ENCODE measurements at regions not wholly inside any gene's neighbourhood (a gene's known extent, or its start where the extent isn't known, plus 50 kb on each side); places are given as distances from the start of the nearest gene placed in this dataset.
"Not testable (repeated sequence)": the region's sequence is repeated elsewhere in the genome, so short reads cannot be mapped to it uniquely, and the experiment has no call there.

DNA sequence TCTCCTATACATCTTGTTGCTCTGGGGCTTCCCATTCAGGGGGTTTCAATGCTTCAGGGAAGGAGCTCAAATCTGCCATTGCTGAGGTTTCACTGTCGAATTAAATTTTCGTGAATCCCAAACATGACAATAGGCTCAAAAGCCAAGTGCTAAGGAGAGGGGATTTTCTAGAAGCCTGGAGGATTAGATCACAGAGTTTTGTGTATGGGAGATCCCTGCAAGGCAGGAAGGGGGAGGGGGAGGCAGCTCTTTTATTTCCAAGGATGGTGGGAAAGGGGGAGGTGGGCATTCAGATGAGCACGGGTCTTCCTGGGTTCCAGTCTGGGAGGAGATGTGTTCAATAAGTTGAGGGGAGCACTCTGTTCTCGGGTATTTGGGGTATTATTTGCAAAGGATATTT is 69.9 kb upstream of the DLG1 start:
- no peak for DNase-seq (ENCODE audit: low read depth)

DNA sequence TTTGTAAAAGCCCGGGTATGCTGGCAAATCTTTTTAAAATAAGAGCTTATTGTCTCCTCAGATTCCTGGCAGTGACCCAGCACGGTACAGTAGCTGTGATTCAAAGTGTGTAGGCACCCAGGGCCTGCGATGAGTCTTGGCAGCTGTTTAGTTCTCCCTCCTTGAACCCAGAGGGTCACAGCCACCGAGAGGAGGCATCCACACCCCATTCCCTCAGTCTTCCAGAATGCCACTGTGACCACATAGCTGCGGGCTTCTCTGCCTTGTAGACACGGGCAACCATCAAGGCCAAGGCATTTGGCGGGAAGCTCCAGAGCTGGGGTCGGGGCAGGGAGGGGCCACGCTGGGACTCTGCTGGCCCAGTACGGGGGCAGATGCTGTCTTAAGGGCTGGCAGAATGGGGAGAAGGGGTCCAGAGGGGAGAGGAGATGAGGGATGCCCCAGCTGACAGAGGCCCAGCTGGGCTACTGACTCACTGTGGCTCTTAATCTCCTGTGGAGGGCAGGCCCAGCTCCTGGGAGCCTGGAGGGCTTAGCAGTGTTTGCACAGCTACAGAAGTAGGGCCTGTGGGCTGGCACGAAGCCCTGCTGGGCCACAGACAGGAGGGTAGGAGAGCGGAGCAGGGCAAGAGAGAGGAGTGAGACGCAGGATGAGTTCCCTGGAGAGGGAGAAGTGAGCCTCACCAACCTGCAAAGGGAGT is 68.8 kb upstream of the DLG1 start:
- no peak for DNase-seq (ENCODE audit: low read depth)

DNA sequence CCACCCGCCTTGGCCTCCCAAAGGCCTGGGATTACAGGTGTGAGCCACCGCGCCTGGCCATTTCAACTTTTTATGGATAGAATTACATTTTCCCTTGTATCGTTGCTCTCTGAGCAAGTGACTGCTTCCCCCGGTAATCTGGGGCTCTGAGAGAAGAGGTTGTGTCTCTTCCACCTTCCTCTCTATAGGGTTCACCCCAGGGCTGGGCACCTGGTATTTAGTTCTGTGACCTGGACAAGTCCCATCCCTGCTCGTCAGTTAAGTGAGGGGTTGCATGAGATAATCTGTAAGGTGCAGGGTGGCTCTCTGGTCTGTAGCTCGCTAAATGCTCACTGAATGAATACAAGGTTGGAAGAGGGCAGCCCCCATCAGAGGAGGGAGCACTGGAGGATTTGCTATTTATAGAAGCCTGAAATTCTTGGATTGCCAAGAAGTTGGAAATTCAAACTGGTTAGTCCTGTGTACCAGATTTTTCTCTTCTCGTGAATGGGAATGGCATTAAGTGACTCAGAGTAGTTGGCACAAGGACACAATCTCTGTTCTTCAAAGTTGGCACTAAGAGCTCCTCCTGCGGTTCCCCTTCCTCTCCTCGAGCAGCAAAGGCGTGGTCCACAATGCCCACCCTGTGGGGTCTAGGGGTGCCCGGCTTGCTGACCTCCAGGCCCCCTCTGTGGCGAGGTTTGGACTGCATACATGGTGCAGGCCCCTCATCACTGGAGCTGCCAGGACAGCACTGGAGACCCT is 68.1 kb upstream of the DLG1 start:
- DNase-seq (ENCODE audit: low read depth) = peak; percentile 62

DNA sequence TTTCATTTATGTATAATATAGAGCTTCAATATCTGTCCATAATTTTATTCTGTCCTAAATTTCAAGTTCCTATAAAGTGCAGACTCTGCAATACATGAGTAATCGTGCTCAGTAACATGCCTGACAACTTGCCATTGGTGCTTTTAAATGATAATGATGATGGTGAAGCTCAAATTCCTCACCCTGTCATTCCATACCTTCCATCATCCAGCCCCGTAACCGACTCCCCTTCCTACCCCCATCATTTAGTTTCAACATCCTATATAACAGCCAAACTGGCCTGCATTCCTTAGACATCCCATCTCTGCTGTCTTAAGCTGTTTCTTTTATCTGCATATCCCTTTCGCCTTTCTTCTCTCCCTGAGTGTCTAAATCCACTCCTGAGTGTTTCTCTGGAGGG is 67.2 kb upstream of the DLG1 start:
- no peak for DNase-seq (ENCODE audit: low read depth)

DNA sequence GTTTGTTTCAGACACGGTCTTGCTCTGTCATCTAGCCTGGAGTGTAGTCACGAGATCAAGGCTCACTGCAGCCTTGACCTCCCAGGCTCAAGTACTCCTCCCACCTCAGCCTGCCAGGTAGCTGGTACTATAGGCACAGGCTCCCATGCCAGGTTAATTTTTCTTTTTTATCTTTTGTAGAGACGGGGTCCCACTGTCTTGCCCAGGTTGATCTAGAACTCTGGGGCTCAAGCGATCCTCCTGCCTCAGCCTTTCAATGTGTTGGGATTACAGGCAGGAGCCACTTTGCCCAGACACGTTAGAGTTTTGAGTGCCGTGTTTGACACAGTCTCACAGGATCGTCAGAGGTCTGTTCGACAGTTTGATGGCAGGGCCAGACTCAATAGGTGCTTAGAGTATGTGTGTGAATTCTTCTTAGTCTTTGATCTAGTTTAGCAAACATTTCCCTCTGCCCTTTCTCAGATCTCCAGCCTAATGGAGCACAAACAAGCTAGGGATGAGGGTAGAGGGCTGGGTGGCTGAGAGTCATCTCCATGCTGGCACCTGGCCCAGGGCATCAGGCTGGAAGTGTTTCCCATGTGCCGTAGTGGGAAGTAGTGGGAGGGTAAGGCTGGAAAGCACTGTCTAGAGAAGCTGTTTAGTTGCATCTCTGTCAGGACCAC is 66.1 kb upstream of the DLG1 start:
- DNase-seq (ENCODE audit: low read depth) = no peak

DNA sequence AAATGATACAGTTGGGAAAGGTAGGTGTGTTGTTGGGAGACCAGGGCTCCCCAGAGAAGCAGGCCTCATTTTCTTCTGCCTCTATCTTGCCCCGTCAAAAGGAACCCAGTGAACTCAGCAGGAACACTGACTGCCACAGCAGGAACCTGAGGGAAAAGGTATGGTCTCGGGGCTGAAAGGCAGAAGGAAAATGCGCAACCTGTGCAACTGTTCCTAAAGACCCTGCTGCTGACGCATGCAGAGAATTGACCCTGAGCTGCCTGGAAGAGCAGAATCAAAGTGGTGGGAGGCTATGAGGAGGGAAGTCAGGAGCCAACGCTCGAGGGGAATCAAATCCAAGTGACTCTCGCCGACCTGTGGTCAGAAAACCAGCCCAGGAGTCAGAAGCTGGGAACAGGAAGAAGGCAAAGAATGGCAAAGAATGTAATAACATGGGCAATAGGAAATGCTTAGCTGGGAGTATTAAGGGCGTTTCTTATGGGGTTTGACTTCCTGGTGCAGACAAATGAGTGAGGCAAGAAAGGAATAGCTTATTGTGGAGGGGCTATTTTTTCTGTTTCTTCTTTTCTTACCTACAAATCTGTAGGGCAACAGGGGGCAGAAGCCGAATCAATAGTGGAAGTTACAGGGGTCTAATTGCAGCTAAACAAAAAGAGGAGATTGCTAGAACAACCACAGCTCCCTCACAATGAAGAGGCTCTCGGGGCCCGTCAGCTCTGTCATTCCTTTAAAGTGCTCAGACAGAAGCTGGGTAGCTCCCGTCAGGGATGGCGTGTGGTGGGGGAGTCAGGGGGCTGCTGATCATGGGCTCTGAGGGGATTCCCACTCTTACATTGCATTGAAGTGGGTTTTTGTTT is 65.4 kb upstream of the DLG1 start:
- DNase-seq (ENCODE audit: low read depth) = no peak

DNA sequence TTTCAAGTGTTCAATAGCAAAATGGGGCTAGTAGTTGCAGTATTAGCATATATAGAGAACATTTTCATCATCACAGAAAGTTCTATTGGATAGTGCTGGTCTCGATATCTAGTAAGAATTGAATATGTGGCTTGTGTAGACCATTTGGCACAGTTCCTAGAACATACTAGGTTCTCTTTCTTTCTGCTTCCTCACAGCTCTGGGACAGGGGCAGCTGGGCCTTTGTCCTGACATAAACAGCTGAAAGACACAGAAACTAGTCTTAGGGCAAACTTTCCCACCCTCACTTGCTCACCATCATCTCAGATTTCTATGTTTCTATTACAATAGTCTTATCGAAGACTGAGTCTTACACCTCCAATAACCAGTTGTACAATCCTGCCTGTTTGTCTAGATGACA is 63.7 kb upstream of the DLG1 start:
- DNase-seq (ENCODE audit: low read depth) = no peak

DNA sequence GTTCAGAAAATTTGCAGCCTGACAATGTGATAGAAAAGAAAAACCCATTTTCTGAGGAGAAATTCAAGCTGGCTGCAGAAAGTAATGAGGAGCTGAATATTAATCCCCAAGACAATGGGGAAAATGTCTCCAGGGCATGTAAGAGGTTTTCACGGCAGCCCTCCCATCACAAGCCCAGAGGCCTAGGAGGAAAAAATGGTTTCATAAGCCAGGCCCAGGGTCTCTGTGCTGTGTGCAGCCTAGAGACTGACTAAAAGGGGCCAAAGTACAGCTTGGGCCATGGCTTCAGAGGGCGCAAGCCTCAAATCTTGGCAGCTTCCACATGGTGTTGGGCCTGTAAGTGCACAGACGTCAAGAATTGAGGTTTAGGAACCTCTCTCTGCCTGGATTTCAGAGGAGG is 61.7 kb upstream of the DLG1 start:
- DNase-seq (ENCODE audit: low read depth) = not testable (repeated sequence)

DNA sequence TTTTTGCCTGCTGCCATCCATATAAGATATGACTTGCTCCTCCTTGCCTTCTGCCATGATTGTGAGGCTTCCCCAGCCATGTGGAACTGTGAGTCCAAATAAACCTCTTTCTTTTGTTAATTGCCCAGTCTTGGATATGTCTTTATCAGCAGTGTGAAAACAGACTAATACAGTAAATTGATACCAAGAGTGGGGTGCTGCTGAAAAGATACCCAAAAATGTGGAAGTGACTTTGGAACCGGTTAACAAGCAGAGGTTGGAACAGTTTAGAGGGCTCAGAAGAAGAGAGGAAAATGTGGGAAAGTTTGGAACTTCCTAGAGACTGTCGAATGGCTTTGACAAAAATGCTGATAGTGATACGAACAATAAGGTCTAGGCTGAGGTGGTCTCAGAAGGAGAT is 61.1 kb upstream of the DLG1 start:
- DNase-seq (ENCODE audit: low read depth) = not testable (repeated sequence)

DNA sequence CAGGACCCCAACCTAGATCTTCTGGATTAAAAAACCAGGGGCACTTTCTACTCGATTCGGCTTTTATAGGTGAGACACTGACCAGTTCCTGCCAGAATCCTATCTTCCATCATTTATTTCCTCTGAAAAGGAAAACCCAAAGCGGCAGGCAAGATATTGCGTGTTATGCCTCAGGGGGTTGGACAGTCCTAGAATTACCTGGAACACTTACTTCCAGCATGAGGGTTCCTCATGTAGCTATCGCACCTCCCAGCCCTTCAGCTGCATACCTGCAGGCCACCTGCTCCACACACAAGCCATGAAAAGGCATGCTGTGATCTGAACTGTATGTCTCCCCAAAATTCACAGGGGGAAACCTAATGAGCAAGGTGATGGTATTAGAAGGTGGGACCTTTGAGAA is 58.3 kb upstream of the DLG1 start:
- no peak for DNase-seq (ENCODE audit: low read depth)

DNA sequence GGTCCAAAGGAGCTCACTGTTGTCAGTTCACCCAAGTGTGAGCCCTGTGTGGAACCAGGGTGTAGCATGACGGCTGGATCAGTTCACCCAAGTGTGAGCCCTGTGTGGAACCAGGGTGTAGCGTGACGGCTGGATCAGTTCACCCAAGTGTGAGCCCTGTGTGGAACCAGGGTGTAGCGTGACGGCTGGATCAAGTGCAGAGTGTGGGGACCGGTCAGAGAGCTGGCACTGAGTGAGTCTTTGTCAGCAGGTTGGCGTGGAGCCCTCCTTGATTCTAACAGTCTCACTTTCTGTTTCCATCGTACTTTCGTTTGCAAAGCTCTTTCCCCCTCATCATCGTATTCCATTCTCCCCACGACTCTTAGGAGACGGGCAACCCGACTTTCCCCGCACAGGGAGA is 57.9 kb upstream of the DLG1 start:
- no peak for DNase-seq (ENCODE audit: low read depth)

DNA sequence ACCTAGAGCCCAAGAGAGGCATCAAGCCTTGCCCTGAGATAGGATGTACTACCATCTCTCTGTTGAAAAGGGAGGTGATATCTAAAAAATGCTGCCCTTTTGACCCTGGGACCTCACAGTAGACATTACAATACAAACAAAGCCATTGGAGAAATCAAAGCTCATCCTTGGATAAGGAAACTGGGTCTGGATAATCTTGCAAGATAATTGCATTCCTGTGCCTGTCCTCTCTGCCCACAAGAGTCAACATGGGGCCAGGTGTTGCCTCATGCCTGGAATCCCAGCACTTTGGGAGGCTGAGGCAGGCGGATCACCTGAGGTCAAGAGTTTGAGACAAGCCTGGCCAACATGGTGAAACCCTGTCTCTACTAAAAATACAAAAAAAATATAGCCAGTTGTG is 57.3 kb upstream of the DLG1 start:
- no peak for DNase-seq (ENCODE audit: low read depth)

DNA sequence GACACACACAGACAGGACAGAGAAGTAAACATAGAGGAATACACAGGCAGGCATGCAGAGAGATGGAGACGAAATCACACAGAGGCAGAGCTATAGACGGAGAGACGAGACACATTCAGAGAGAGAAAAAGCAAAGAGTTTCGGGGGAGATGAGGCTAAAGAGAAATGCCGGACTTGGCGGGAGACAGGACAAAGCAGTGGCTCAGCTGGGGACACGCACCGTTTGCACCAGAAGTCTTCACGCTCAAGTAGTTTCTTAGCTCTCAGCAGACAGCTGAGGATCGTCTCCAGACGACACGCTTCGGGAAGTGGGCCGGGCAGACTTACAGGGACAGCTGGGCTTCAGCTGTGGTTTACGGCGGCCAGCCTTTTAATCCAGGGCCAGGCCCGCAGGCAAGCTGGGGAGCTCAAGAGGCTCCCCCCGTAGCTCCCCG is 56.2 kb upstream of the DLG1 start:
- DNase-seq (ENCODE audit: low read depth) = peak; percentile 40

DNA sequence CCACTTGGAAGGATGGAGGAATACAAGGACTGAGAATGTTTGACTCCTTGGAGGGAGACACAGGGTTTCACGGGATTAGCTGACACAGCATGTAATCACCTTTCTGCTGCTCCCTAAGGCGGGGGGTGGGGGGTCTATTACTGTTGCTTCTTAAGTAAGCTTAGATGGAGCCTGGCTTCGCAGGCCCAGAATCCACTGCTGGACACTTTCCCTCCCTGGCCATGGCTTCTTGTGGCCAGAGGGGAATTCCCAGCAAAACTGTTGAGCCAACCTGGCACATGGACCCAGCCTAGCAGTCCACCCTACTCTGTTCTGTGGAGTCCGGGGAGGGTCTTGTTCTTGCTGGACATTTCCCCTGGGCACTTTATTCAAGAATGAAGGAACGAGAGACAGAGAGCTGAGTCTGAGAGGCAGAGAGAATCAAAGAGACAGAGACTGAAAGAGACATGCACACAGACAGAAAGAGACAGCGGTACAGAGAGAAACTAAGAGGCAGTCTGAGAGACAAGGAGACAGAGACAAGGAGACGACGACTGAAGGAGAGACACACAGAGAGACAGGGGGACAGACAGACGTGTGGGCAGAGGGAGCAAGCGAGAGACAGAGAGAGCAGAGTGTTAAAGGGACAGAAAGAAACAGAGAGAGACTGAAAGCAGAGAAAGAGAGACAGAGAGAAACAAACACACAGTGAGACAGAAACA is 55.6 kb upstream of the DLG1 start:
- DNase-seq (ENCODE audit: low read depth) = no peak

DNA sequence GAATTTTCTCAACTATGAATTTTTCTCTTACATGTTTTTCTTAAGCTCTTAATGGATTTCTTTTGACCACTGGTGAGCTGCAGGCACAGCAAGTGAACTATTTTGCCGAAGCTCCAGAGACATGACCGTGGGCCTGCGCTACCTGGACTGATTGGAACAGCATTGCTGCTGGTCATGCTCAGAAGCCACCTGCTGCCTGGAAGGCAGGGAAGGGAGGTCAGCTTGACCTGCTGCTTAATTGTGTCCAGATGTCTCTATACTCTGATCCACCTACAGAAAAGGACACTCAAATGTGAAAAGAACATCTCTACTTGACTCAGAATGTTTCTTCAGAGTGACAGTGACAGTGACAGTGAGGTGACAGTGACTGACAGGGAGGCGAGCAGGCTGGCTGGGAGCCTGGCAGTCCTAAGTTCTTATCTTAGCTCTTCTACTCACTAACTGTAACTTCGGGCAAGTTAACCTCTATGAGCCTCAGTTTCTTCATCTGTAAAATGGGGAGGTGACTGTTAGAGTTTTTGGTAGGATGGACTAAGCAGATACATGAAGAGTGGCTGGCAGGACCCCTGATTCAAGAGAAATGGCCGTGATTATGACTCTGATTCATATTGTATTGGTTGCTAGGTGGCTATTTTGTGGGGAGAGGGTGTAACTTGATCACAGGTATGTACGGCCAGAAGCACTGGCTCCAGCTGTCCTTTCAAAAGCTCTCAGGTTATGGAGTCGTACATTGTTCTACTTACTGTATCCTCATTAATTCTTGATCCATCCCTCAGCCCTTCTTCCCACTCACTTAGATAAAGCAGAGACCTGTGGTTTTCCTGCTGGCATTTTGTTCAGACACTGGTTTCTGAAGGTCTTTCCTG is 54.8 kb upstream of the DLG1 start:
- DNase-seq (ENCODE audit: low read depth) = no peak

DNA sequence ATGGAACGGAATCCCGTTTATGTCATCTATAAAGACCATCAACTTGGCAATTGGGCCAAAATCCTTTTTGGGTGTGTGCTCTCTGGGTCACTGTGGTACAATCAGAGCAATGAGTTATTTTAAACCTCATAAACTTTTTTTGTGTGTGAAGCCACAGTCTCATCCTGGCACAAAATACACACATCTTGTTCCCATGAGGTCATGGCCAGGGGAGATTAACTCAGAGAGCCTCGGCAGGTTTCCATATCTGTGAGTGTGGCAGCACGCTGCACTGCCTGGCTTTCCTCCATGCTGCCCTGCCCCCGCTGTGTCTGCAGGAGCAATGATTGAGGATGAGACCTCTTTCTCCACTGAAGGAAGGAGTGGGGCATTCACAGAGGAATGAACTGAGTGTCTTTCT is 54.0 kb upstream of the DLG1 start:
- DNase-seq (ENCODE audit: low read depth) = no peak

DNA sequence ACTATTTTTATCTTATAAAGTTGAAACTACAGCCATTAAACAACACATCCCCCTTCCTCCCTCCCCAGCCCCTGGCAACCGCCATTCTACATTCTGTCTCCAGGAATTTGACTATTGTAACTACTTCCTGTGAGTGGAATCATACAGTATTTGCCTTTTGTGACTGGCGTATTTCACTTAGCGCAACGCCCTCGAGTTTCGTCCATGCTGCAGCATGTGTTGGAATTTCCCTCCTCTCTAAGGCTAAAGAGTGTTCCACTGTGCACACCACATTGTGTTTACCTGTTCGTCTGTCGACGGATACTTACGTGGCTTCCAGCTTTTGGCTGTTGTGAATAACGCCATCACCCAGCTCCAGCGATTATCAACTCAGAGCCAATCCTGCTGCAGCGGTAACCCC is 52.0 kb upstream of the DLG1 start:
- no peak for DNase-seq (ENCODE audit: low read depth)

DNA sequence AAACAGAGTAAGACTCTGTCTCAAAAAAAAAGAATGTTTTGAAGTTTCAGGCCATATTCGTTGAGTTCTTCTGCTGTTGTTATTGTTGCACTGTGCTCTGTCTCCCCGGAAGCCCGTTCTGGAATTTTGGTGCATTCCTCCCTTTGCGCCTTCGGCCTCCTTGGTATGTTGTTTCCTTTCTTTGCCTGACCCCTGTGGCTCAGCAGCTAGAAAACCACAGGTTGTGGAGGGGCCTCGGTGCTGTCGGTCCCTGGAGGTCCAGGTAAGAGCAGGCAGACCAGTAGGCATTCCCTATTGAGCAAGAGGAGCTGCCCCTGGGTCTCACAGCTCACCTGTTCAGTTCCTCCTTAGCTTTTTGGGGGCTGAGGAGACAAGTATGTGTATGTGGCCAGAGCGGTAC is 51.0 kb upstream of the DLG1 start:
- no peak for DNase-seq (ENCODE audit: low read depth)

All from fibroblast of gingiva (primary cell).